ENCODE measurements at regions not wholly inside any gene's neighbourhood (a gene's known extent, or its start where the extent isn't known, plus 50 kb on each side); places are given as distances from the start of the nearest gene placed in this dataset.

DNA sequence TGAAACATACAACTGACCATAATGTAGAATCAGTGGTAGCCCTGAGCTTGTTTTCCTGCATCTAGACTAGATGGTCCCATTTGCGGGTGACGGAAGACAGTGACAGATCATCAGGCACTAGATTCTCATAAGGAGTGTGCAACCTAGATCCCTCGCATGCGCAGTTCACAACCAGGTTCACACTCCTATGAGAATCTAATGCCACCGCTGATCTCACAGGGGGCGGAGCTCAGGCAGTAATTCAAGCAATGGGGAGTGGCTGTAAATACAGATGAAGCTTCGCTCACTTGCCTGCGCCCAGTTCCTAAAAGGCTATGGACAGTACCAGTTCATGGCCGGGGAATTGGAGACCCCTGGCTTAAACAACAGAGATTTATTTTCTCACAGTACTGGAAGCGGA, 656.3 kb downstream of the HS3ST4 start:
- TF ChIP-seq, protein P1, sequence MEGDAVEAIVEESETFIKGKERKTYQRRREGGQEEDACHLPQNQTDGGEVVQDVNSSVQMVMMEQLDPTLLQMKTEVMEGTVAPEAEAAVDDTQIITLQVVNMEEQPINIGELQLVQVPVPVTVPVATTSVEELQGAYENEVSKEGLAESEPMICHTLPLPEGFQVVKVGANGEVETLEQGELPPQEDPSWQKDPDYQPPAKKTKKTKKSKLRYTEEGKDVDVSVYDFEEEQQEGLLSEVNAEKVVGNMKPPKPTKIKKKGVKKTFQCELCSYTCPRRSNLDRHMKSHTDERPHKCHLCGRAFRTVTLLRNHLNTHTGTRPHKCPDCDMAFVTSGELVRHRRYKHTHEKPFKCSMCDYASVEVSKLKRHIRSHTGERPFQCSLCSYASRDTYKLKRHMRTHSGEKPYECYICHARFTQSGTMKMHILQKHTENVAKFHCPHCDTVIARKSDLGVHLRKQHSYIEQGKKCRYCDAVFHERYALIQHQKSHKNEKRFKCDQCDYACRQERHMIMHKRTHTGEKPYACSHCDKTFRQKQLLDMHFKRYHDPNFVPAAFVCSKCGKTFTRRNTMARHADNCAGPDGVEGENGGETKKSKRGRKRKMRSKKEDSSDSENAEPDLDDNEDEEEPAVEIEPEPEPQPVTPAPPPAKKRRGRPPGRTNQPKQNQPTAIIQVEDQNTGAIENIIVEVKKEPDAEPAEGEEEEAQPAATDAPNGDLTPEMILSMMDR (IDR thresholded peaks at IDR 0.05) = no peak
- TF ChIP-seq EZH2 (IDR thresholded peaks at IDR 0.05) = no peak
